ENCODE measurements at regions not wholly inside any gene's neighbourhood (a gene's known extent, or its start where the extent isn't known, plus 50 kb on each side); places are given as distances from the start of the nearest gene placed in this dataset.
"Not testable (repeated sequence)": the region's sequence is repeated elsewhere in the genome, so short reads cannot be mapped to it uniquely, and the experiment has no call there.

DNA sequence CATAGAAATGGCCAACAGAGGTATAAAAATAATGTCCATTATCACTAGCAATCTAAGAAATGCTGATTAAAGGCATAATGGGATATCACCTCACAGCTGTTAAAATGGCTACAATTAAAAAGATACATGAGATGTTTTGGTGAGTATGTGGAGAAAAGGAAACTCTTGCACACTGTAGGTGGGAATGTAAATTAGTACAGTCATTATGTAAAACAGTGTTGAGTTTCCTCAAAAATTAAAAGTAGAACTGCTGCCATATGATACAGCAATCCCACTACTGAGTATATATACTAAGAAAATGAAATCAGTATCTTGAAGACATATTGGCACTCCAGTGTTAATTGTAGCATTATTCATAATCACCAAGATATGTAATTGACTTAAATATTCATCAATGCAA, 982.2 kb upstream of the EPHA6 start:
- DNase-seq, result no peak

DNA sequence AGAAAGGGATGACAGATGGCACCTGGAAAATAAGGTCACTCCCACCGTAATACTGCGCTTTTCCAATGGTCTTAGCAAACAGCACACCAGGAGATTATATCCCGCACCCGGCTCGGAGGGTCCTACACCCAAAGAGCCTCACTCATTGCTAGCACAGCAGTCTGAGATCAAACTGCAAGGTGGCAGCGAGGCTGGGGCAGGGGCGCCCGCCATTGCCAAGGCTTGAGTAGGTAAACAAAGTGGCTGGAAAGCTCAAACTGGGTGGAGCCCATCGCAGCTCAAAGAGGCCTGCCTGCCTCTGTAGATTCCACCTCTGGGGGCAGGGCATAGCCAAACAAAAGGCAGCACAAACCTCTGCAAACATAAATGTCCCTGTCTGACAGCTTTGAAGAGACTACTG, 953.8 kb upstream of the EPHA6 start:
- not testable (repeated sequence) for DNase-seq

DNA sequence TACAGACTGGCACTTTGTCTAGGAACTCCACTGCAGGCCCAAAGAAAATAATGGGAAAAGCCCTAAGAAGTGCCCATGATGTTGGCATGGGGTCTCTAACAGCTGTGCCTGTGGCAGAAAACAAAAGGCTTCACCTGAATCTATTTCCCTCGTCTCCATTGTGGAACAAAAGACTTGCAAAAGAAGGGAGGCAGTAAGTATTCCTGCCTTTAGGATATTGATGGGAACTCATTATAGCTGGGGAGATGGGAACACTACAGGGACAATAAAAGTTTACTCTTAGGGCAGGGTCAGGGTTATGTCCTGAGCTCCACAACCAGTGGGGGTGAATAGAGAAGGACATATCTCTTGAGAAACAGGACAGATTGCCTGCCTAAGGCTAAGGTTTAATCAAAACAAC, 930.6 kb upstream of the EPHA6 start:
- no peak for DNase-seq

DNA sequence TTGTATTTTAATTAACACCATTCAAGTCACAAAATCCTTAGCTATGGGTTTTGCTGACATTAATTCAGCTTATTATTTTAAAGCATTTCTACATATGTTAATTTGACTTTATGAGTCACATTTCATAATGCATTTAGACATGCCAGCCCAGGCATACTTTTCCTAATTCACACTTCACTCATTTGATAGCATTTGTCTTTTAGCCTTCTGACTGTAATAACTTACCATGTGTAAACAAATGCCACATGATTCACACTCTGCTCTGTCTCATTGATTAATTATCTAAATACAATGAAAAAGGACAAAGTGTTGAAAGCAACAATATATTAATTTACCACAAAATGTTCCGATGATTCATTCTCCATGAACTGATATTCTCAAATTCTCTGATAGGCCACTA, 927.8 kb upstream of the EPHA6 start:
- no peak for DNase-seq

DNA sequence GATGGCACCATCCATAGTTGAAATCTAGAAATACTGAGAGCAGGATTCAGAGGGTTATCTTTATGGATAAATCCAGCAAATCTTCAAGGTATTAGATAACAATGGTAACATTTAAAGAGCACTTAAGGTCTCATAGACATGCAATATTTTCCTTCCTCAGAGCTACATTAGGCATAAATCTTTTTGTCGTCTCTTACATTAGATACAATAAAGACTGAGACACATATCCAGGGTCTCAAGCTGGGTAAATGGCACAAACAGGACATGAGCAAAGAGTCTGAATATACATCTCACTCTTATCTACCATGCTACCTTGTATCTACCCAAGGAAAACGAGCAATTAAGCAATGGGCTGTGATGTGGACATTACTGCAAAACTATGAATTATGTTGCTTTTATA, 927.3 kb upstream of the EPHA6 start:
- no peak for DNase-seq

DNA sequence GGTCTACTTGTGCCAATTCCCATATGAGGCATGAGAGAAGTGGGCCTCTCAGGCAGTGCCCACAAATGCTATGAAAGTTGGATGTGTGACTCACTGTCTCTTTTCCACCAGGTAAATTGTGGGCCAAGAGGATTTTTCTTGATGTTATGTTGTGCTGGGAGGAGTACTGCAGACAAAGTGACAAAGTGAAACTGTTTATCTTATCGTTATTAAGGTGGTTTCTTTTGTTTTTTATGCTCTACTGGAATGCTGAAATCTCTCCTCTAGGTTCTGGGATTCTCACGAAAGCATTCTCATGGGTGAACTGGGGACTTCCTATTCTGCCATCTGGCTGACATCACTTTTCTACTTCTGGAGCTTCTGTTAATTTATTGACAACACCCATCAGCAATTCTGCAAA, 919.6 kb upstream of the EPHA6 start:
- DNase-seq, result no peak

DNA sequence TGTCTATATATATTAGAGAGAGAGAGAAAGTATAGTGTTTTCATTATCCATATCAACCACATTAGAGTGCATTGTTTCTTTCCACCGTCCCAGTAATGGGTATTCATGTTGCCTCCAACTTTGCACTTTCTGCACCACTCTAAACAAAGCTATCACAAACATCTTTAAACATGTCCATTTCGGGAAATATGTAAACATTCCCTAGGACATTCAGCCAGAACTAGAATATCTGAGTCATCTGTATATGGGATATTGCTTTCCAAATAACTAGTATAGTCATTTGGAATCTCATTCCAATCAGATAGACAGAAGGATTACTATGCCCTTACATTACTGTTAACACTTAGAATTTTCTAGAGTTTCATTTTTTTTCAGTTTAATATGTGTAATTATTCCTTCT, 914.9 kb upstream of the EPHA6 start:
- no peak for DNase-seq

DNA sequence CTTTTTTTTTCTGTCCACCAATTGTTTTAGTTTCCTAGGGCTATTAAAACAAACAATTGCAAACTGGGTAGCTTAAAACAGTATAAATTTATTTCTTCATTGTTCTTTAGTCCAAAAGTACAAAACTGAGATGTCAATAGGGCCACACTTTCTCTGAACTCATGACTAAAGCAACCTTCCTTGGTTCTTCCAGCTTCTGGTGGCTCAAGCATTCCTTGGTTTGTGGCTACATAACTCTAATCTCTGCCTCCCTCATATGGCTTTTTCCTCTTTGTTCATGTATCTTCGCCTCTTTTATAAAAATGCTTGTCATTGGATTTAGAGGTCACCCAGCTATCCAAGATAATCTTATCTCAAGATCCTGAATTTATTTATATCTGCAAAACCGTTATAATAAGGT, 914.5 kb upstream of the EPHA6 start:
- no peak for DNase-seq

DNA sequence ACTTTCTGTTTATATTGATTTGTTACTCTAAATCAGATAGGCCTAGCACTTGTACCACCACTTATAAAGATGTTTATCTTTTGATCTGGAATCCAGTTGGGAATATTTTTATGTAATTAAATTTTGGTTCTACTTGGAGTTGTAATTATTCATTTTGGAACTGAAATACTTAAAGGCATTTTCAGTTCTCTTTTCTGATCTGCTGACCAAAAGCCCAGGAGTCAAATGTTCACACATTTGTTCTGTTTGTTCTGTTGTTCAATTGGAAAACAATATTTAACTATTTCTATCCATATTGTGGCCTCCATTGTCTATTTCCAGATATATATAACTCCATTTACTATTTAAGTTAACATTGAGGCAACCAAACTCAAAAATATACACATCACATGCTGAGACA, 912.4 kb upstream of the EPHA6 start:
- DNase-seq, result no peak

DNA sequence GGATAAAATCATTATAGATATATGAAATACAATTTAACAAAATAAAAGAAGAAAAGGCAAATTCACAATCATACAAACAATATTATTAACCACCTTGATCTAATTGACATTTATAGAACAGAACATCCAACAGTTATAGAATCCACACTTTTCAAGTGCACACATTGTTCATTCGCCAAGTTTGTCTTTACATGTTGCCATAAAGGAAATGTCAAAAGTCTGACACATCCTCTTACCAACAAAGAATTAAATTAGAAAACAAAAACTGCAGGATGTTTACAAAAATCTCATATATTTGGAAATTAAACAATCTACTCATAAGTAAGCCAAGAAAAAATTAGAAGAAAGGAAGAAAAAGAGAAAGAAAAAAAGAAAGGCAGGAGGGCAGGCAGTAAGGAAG, 909.2 kb upstream of the EPHA6 start:
- no peak for DNase-seq

DNA sequence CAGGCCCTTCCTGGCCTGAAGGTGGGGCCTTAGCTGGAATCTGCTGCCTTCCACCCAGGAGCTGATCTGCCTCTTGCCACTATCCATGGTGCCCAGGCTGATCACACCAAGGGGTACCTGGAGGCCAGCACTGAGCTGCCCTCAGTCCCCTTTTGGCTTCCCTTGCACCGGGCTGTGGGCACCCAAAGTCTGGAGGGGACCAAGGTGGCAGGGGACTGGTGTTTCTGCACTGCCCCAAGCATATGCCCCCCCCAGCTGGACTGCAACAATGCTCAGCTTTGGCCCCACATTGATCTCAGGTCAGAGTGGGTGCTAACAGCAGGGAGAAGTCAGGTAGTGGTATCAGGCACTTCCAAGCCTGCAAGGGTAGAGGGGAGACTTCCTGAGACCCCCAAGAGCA, 902.6 kb upstream of the EPHA6 start:
- no peak for DNase-seq

DNA sequence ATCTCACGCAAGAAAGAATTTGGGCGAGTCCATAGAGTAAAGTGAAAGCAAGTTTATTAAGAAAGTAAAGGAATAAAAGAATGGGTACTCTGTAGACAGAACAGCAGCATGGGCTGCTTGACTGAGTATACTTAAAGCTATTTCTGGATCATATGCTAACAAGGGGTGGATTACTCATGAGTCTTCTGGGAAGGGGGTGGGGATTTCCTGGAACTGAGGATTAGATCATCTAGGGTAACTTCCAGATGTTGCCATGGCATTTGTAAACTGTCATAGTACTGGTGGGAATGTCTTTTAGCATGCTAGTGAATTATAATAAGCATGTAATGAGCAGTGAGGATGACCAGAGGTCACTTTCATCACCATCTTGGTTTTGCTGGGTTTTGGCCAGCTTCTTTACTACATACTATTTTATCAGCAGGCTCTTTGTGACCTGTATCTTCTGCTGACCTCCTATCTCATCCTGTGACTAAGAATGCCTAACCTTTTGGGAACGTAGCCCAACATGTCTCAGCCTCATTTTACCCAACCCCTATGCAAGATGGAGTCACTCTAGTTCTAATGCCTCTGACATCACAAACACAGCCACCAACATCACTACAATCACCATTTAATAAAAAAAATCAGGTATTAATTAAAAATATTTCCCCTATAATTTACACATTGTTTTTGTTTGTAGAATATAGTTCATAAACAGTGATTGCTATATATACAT, 890.7 kb upstream of the EPHA6 start:
- no peak for DNase-seq

DNA sequence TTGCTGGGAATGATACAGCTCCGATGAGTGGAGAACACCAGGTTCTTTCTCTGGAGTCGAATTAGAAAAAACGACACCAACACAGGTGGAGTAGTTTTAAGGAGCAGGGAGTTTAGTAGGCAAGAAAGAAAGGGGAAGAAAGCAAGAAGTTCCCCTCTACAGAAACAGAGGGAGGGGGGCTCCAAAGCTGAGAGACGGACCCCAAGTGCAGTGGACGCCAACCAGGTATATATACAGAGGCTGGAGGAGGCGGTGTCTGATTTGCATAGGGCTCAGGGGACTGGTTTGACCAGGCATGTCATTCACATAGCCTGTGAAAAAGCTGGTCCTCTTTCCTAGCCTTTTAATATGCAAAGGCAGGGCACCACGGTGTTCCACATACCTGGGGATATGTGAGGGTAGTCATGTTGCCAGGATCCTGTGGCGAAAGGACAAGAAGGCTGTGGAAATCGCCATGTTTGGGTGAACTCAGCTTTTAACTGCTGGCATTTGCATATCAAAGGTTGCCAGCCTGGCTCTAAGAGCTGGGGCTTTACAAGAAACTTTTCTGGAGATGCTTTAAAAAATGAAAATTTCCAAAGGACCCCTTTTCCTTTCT, 887.4 kb upstream of the EPHA6 start:
- DNase-seq, result no peak

DNA sequence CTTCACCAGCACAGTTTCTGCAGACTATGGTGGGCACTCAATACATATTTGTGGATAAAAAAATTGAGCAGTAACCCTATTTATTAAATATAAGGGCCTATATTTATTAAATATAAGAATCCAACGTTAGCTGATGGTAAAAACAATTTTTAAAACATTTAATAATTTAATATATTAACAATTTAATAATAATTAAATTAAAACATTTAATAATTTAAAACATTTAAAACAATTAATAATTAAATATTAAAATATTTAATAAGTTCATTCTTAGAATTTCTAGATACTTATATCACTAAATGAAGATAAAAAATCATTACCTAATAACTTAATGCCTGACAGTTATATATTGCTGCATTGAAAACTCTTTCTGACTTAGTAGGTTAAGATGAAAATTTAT, 880.2 kb upstream of the EPHA6 start:
- no peak for DNase-seq

DNA sequence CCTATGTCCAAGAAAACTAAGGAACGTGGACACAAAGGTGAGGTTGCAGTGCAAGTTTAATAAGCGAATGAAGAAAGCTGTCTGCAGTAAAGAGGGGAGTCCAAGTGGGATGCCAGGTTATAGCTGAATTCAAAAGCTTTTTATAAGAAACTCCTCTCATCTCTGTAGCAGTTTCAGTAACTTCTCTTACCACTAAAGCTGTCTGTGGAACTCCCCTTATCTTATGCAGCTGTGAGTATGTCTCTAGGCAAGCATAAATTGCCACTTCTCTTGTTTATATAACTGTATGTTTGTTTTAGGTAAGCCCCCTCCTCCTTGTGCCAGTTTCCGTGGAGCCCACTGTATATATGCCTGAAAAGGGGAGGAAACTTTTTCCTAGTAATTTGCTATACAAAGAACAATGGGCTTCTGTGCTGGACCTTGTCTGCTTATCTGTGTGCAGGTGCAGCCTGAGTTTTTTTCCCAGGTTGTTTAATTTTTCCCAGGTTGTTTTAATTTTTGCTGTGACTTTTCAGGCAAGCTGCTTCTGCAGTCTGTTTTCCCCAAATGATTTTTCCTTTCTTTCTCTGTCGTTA, 875.1 kb upstream of the EPHA6 start:
- DNase-seq, result no peak

DNA sequence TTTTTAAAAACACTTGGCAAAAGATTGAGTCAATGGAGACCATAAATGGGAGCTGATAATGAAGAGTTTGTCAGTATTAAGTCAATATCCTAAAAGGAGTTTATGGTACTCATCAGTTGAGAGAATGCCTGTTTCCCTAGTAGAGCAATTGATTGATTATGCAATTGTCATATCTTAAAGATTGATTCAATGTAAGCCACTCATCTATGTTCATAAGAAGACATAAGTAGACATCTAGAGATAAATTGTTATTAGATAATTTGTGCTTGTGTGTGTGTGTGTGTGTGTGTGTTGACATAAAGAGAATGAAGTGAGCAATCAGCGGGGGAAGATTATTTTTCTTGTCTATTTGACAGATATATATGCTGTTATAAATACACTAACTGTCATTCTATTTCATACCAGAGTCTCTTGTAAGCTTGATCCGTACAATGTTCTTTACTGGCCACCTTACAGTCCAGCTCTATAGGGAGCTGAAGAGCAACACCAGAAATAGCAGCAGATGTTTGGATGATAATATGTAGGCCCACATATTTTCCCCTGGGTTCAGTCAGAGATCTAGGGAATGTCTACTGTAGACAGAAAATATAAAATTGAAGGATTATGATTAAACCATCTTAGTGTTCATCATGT, 848.6 kb upstream of the EPHA6 start:
- no peak for DNase-seq

DNA sequence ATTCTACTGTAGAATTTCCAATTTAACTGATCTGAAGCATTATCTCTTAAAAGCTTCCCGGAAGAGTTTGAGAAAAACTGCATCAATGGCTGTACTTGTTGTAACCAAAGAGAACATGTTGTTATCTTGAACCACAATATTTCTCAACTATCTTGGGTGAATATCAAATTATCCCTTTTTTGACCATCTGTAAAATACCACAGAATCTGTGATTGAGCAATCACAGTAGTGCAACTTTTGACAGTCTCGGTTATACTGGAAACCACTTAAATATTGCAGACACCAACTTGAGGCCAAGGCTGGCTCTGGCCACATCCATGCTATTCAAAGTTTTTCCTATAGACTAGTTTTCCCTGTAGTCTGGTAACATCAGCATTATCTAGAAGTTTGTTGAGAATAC, 842.8 kb upstream of the EPHA6 start:
- no peak for DNase-seq

DNA sequence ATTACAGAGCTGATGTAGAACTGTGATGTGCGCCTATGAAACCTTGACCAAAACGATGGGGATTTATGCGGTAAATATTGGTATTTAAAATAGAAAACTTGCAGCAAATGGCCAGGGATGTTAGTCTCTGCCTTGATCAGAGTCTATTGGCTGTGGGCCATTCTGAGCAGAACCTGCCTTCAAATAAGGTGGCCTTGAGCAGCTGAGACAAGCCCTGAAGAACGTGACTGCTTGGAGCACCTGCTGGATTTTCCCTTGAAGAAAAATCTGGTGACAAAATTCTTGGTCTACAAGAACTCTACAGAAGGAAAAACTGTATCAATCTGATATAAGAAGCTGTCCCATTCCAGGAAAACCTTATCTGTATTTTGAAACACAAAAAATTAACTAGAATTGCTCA, 820.1 kb upstream of the EPHA6 start:
- DNase-seq, result no peak

DNA sequence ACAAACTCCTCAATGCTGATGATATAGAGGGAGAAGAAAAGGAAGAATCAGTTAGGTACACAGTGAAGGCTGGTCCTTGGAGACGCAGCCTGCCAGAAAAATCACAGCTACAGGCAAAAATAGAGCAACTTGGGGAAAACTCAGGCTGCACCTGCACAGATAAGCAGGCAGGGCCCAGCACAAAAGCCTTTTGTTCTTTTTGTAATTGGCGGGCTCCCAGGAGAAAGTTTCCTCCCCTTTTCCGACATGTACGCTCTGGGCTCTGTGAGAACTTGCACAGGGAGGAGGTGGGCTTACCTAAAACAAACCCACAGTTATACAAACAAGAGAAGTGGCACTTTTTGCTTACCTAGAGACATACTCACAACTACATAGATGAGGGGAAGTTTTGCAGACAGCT, 813.4 kb upstream of the EPHA6 start:
- DNase-seq, result no peak

DNA sequence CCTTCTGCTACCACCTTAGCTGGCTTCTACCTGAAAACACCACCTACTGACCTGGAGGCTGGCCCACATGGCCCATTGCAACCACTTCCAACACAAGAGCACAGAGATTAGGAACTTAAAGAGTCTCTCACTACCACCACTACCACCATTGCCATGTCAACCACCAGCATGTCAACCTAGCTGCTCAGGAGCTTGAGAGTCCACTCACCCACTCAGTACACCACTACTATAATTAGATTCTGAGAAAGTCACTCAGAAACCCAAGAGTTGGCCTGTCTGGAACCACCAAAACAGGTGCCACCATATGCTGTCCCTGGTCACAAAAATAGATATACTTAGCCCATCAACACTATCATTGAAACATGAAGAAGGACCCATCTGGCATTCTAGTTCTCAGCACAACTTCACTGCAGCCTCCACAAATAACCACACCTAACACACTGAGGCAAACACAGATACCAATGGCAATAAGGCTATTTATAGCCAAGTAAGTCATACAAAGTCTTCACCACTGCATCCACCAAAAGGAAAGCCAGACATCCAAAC, 806.7 kb upstream of the EPHA6 start:
- DNase-seq, result no peak

DNA sequence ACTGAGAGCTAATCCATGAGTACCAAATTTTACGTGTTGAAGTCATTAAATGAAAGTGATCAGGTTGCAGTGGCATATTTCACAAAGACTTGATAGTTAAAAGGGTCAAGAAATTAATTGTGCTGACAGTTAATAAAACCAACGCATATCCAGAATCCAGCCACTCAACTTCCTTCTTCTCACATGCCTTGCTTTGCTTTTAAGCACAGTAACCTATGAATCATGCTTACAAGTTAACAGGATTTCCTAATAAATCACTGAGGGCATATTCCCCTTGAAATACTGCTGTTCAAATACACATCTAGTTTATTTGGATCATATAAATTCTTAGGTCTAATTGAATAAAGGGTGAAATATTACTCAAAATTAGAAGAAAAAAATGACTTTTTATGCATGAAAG, 801.5 kb upstream of the EPHA6 start:
- DNase-seq, result no peak

DNA sequence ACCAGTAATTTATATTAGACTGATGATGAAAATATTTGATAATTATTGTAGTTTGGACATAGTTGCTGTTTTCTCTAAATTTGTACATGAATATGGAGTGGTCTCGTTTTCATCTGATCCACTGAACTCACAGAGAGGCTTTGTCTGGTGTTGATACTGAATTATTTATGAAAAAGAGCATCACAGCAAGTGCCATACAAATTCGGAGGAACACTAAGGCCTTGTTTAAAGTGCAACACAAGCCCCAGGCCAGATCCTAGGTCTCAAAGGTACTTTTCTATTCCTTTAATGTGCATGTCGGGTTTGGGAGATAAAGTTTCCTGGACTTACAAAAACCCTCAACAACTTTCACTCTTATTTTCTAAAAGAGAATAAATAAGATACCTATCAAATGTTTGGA, 796.8 kb upstream of the EPHA6 start:
- no peak for DNase-seq

DNA sequence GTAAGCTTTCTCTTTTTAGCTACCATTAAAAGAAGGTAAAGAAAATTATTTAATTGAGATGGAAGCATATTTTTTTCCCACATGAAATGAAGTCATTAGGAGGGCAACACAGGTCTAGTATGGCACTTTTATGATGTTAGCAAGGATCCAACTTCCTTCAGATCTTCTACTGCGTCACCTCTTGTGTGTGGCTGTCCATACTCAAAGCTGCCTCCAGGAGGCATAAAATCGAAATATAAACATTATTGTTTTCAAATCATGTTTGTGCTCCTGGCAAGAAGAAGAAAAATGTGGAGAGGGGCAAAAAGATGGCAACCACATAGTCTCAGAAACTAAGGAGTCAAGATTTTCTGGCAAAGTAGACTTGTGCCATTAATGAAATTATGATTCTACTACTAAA, 791.7 kb upstream of the EPHA6 start:
- no peak for DNase-seq

DNA sequence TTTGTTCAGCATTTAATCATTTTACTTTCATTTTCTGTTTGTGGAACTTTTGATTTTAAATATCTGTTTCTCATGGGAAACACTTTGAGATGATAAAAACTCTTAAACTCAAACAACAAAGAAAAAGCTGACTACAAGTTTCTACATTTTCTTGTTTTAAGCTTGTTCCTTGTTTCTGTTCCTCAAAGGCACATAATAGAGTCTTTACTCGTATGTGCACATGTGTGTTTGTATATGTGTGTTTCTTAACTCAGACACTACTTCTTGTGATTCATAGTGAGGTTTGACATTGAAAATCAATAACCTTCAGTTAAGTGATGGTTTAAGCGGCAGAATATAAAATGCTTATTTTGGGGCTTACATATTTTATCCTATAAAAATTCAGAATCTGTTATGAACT, 786.7 kb upstream of the EPHA6 start:
- no peak for DNase-seq
